PC-9 (cell line): ENCODE measurements at regions not wholly inside any gene's neighbourhood (a gene's known extent, or its start where the extent isn't known, plus 50 kb on each side); places are given as distances from the start of the nearest gene placed in this dataset.

Experiments used
- CTCF ChIP-seq: fragments of 200-600 bp; sonication (generic); conservative IDR thresholded peaks from 2 replicates; pipeline ENCODE4 v1.6.1; 2017; ENCODE audit warnings: mixed run types, antibody characterized with exemption, mild to moderate bottlenecking, moderate library complexity
- EZH2 ChIP-seq: fragments of 200-600 bp; sonication (generic); IDR thresholded peaks from 2 replicates; pipeline ENCODE4 v1.8.0; 2017; ENCODE audit warnings: antibody characterized with exemption, low read depth

GRCh38 chr2:83376731-83377130, 1082.3 kb downstream of the SUCLG1 start:
- TF ChIP-seq CTCF (no peak), EZH2 (no peak)
